Forelimb muscle (tissue), 1 donor: ENCODE measurements at regions not wholly inside any gene's neighbourhood (a gene's known extent, or its start where the extent isn't known, plus 50 kb on each side); places are given as distances from the start of the nearest gene placed in this dataset.
"Not testable (repeated sequence)": the region's sequence is repeated elsewhere in the genome, so short reads cannot be mapped to it uniquely, and the experiment has no call there.

Source experiments
- DNase-seq: peaks from one replicate; pipeline ENCODE4 v3.0.0-alpha.2; 2013; ENCODE audit warnings: low read depth

- DNase-seq, result not testable (repeated sequence)
Observed at GRCh38 chr15:96205588-96205987, 124.9 kb upstream of the NR2F2 start.

- DNase-seq, result no peak
Observed at GRCh38 chr15:96207377-96208006, 123.0 kb upstream of the NR2F2 start.

GRCh38 chr15:96209285-96209735 is 121.2 kb upstream of the NR2F2 start:
- DNase-seq, result no peak

GRCh38 chr15:96213045-96213444 is 117.5 kb upstream of the NR2F2 start:
- DNase-seq, result no peak

GRCh38 chr15:96213896-96214295 is 116.6 kb upstream of the NR2F2 start:
- DNase-seq, result no peak

GRCh38 chr15:96216481-96216880 is 114.0 kb upstream of the NR2F2 start:
- not testable (repeated sequence) for DNase-seq

GRCh38 chr15:96217983-96218382 is 112.5 kb upstream of the NR2F2 start:
- DNase-seq, result no peak

- no peak for DNase-seq
Observed at GRCh38 chr15:96218623-96219455, 111.7 kb upstream of the NR2F2 start.

- no peak for DNase-seq
Observed at GRCh38 chr15:96219681-96220080, 110.8 kb upstream of the NR2F2 start.

GRCh38 chr15:96220657-96221056 is 109.8 kb upstream of the NR2F2 start:
- DNase-seq, result no peak

GRCh38 chr15:96222981-96223380 is 107.5 kb upstream of the NR2F2 start:
- DNase-seq, result no peak

GRCh38 chr15:96223939-96224338 is 106.6 kb upstream of the NR2F2 start:
- no peak for DNase-seq

- DNase-seq, result no peak
Observed at GRCh38 chr15:96225642-96226259, 104.7 kb upstream of the NR2F2 start.

GRCh38 chr15:96230526-96231181 is 99.8 kb upstream of the NR2F2 start:
- no peak for DNase-seq

GRCh38 chr15:96232335-96232734 is 98.2 kb upstream of the NR2F2 start:
- no peak for DNase-seq

GRCh38 chr15:96234109-96234892 is 96.2 kb upstream of the NR2F2 start:
- no peak for DNase-seq

GRCh38 chr15:96237002-96237401 is 93.5 kb upstream of the NR2F2 start:
- DNase-seq, result no peak

- no peak for DNase-seq
Observed at GRCh38 chr15:96242761-96243160, 87.7 kb upstream of the NR2F2 start.

GRCh38 chr15:96243701-96244100 is 86.8 kb upstream of the NR2F2 start:
- DNase-seq, result no peak

GRCh38 chr15:96245252-96245651 is 85.2 kb upstream of the NR2F2 start:
- DNase-seq, result no peak

GRCh38 chr15:96246057-96246456 is 84.4 kb upstream of the NR2F2 start:
- DNase-seq, result no peak
